NCI-H526 treated with DMSO at 0.1 percent for 48 hours (cell line): ENCODE measurements at regions not wholly inside any gene's neighbourhood (a gene's known extent, or its start where the extent isn't known, plus 50 kb on each side); places are given as distances from the start of the nearest gene placed in this dataset.
A peak's percentile ranks its signal among the peaks of the same experiment; 100 is the strongest.

ENCODE experiments used
- DNase-seq: peaks from one replicate; lab custom pipeline; 2025; lab: John Stamatoyannopoulos, UW

GRCh38 chr13:53144826-53145225 is 116.2 kb downstream of the OLFM4 start:
- DNase-seq = no peak

DNA sequence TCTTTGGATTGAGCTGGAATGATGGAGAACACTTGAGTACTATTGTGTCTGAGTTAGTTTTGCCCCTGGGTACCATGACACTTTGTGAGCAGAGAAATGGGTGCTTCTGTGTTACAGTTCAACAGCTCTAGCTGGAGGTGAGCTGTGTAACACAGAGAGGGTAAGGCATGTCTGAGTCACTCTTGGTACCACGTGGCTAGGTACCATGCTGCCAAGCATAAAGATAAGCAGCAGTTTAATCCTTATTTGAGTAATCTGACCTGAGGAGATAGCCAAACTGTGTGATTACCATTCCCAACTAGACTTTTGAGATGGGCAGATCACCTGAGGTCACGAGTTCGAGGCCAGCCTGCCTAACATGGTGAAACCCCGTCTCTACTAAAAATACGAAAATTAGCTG is 122.0 kb downstream of the OLFM4 start:
- no peak for DNase-seq

DNA sequence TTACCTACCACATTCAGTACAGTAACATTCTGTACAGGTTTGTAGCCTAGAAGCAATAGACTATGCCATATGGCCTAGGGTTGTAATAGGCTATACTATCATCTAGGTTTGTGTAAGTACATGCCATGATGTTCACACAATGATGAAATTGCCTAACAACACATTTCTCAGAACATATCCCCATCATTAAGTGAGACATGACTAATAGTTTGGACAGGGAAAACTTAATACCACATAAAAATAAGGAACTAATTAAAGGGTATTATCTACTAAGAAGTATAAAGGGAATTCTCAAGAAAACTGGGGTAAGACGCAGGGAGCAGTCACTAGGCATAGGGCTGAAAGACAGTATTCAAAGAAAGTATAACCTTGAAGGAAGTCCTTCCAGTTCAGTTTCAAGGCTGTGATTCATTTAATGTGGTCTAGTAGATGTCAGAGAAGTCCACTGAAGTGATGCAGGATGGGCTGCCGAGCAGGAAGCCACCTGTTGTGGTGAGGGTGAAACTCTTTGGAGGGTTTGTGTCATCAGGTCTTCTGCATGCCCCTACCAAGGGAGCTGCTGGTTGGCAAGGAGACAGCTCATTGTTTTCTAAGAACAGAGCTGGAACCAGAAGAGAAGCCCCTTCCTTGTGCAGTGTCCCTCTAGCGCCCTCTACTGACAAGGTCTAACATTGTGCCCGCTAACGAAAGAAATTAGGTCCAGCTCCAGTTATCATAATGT is 122.9 kb downstream of the OLFM4 start:
- DNase-seq = peak; percentile 73

- DNase-seq = no peak
Observed at GRCh38 chr13:53152057-53152421, 123.4 kb downstream of the OLFM4 start.

- DNase-seq = no peak
Observed at GRCh38 chr13:53158201-53158600, 129.6 kb downstream of the OLFM4 start.

DNA sequence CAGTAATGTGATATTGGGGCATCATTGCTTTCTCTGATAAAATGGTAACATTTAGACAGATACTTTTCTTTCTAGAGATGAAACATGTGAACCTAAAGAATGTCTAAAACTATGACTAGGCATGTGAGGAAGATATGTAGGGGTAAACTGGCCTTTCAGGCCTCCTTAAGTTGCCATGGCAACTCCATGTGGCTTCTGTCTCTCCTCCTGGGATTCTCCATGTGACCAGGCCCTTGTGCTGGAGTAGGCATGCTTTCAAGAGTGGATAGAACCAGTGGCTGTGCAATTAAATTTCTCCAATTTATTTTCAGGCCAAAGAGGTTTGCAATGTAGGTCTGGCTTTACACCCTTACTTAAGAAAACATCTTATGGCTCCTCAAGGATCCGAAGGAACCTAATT is 130.8 kb downstream of the OLFM4 start:
- DNase-seq = no peak

DNA sequence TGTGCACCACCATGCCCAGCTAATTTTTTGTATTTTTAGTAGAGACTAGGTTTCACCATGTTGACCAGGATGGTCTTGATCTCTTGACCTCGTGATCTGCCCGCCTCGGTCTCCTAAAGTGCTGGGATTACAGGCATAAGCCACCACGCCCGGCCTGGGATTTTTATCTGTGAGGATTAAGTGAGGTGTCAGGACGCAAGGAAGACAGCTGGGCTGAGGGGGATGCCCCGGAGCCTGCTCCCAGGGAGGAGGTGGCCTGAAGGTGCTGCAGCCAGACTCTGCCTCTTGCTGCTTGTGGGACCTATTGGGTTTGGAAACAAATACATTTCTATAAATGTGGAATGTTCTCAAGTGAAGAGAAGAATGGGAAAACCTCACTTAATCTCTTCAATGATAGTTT is 131.6 kb downstream of the OLFM4 start:
- no peak for DNase-seq

- DNase-seq = no peak
Observed at GRCh38 chr13:53161251-53161650, 132.6 kb downstream of the OLFM4 start.

- DNase-seq = no peak
Observed at GRCh38 chr13:53165261-53165660, 136.6 kb downstream of the OLFM4 start.

- no peak for DNase-seq
Observed at GRCh38 chr13:53167561-53167960, 138.9 kb downstream of the OLFM4 start.

DNA sequence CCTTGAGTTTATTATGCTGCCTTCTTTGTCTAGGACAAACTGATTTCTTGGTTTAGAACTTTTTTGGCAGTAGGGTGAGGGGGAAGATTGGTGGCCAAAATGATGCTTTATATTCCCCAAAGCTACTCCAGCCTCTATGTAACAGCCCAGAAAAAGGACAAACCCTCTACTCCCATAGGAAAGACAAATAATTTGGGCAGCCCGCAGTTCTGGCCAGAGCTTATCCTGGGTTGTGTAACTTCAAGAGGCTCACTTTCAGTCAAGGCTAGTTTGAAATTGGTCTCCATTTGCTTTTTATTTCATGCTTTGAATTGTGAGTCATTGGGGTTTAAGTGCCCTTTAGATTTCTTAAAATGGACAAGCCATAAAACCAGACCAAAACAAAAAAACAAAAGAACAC is 142.3 kb downstream of the OLFM4 start:
- no peak for DNase-seq

GRCh38 chr13:53174545-53174944 is 145.9 kb downstream of the OLFM4 start:
- no peak for DNase-seq

- no peak for DNase-seq
Observed at GRCh38 chr13:53180684-53181083, 152.1 kb downstream of the OLFM4 start.

DNA sequence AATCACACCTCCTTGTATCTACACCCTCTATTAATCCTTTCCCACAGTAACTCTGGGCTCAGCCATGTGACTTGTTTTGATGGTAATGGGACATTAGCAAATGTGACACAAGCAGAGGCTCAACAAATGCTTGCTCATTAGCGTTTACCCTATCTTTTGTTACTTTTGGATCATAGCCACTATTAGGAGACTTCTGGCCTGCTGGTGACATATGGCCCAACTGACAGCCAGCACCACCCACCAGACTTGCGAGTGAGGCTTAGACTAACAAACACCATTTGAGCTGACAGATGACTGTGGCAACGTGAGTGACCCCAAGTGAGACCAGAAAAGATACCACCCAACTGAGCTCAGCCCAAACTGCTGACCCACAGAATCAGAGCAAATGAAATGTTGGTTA is 154.1 kb downstream of the OLFM4 start:
- no peak for DNase-seq

- no peak for DNase-seq
Observed at GRCh38 chr13:53188120-53188519, 159.5 kb downstream of the OLFM4 start.

DNA sequence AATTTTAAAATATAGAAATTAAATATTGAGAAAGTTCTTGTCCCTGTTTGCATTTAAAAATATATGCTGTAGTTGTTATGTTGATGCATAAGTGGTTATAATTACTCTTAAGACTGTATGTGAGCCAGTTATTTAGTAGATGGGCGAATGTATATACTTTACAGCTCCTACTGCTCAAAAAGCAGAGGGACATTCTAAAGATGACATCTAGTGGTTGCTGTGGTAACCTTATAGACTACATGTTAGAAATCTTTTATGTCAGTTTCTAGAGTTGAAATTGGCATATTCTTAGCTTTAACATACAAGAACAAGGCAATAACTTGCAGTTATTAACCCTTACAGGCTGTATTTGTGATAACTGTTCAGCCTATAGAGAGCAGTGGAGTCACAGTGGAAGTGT is 160.5 kb downstream of the OLFM4 start:
- peak; percentile 8 for DNase-seq

DNA sequence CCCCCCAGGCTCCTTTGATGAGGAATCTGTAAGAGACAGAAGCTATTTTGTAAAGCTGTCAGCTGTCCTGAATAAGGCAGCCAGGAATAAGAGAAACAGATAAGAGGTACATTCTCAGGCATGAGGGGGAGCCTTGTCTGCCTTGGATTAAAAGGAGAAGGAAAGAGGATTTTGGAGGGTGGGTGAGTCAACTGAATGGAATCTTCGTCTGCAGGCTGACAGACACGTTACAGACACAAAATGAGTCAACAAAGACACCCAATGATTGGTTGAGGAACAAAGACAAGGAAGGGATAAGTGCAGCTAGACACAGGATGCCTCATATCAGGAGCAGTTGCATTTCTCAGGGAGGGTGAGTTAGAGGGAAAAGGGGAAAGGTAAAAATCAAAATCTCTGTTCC is 162.5 kb downstream of the OLFM4 start:
- DNase-seq = no peak

DNA sequence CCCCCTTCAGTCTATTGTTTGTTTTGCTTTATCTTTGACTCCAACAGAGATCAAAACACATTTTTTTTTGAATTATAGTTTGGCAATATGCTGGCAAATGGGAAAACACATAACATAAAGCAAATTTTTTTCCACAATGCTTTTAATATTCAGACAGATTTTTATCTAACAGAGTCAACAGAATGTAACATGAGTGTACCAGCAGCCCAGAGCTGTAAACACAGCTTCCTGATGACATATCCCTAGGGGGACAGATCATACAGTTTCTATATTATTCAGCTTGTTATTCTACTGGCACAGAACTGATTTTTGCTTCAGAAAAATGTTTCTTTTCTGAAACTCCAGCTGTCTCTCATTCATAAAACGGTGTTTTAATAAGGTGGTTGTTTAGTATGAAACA is 168.8 kb downstream of the OLFM4 start:
- DNase-seq = peak; percentile 63

DNA sequence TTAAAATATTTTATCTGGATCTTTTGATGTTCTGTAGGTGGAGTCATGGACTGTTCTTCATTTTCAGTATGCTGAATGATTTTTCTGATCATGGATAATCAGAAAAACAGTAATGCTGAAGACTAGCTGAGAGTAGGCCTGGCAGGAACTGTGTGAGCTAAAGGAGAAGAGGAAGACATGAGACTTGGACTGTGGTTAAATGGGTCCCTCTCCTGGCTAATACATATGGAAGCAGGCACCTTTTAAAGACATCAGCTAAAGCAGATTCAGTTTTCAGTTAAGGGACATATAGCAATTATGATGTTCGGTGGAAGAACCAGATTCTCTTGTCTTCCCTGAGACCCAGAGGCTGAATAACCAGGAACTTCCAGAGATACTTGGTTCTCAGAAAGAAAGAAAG is 169.4 kb downstream of the OLFM4 start:
- DNase-seq = peak; percentile 52

DNA sequence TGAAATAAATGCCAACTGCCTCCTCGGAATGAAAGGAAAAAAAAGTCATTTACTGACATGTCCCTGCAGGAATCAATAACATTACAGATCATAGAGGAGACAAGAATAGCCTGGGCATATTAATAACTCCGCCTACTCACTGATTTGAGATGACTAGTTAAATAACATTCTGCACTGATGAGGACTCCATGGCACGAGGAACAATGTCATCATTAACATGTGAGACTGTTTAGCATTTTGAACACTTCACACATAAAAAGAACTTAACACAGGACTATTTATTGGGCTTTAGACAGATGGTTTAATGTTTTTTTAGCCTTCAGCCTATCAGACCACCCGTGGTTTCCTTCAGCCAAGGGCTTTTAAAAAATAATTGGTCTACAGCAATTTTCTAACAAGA is 170.1 kb downstream of the OLFM4 start:
- DNase-seq = no peak

DNA sequence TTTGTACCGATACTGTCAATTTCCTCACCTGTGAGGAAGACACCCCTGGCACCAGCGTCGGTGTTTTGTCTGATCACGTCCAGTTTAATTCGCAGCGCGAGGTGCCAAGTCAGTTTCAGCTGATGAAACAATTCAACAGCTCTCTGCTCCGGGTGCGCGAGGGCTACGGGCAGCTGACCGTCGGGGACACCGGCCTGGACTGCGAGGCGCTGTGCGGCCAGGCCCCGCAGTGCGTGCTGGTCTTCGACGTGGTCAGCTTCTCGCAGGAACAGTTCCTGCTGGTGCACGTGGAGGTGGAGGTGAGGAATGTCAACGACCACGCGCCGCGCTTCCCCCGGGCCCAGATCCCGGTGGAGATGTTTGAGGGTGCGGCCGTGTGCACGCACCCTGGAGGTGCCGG is 171.5 kb downstream of the OLFM4 start:
- no peak for DNase-seq

DNA sequence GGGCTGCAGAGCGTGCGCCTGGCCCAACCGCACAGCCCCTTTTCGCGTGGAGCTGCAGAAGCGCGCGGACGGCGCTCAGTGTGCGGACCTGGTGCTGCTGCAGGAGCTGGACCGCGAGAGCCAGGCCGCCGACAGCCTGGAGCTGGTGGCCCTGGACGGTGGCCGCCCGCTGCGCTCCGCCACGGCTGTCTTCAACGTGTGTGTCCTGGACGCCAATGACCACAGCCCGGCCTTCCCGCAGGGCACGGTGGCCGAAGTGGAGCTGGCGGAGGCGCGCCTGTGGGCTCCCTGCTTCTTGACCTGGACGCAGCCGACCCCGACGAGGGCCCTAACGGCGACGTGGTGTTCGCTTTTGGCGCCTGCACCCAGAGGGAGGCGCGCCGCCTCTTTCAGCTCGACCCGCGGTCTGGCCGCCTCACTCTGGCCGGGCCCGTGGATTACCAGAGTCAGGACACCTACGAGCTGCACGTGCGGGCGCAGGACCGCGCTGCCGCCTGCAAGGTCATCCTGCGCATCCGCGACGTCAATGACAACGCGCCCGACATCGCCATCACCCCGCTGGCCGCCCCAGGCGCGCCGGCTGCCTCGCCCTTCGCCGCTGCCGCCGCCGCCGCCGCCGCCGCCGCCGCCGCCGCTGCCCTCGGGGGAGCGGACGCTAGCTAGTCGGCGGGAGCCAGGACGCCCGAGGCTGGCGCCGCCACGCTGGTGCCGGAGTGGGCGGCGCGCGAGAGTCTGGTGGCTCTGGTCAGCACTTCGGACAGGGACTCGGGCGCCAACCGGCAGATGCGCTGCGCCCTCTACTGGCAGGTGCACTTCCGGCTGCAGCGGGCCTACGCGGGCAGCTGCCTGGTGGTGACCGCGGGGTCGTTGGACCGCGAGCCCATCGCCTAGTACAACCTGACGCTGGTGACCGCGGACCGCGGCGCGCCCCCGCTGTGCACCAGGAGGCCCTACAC is 172.2 kb downstream of the OLFM4 start:
- DNase-seq = peak; percentile 19

DNA sequence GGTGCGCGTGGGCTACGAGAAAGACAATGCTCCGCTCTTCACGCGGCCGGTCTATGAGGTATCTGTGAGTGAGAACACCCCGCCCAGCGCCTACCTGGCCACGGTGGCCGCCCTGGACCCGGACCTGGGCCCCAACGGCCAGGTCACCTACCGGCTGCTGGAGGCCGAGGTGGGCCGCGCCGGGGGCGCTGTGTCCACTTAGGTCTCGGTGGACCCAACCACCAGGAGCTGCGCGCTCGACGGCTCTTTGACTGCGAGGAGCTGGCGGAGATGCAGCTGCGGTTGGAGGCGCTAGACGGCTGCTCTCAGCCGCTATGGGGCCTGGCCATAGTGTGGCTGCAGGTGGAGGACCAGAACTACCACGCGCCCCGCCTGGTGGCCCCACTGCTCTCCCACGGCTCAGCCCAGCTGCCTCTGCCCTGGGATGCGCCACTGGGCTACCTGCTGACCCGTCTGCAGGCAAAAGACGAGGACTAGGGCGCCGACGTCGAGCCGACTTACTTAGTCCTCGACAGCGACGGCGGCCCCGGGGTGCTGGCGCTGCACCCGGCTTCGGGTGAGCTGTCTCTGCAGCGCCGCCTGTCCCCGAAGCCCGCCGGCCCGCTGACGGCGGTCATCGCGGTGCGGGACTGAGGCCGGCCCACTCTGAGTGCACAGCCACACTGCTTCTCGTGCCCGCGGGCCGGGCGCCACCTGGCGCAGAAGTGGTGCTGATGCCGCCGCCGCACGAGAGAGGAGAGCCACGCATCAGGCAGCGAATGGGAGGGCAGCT is 173.0 kb downstream of the OLFM4 start:
- no peak for DNase-seq
